Endothelial cell of umbilical vein (primary cell): ENCODE measurements at regions not wholly inside any gene's neighbourhood (a gene's known extent, or its start where the extent isn't known, plus 50 kb on each side); places are given as distances from the start of the nearest gene placed in this dataset.

Source experiments
- EZH2 ChIP-seq: IDR thresholded peaks from 2 replicates; pipeline ENCODE4 v1.6.1; 2012; ENCODE audit warnings: borderline replicate concordance, low read depth, mild to moderate bottlenecking, moderate library complexity, low read length, inconsistent platforms; ENCODE audit not compliant: severe bottlenecking
- FOS ChIP-seq: IDR thresholded peaks from 2 replicates; pipeline ENCODE4 v1.6.1; 2011; ENCODE audit warnings: mild to moderate bottlenecking, low read length, moderate library complexity, borderline replicate concordance; ENCODE audit not compliant: insufficient read depth
- GATA2 ChIP-seq: IDR thresholded peaks from 2 replicates; pipeline ENCODE4 v1.7.0; 2011; ENCODE audit warnings: low read depth, mild to moderate bottlenecking, moderate library complexity, mixed read lengths, low read length; ENCODE audit not compliant: insufficient read length, insufficient read depth
- JUN ChIP-seq: IDR thresholded peaks from 2 replicates; pipeline ENCODE4 v1.6.1; 2011; ENCODE audit warnings: borderline replicate concordance, low read depth; ENCODE audit not compliant: insufficient read length, insufficient read depth
- MYC ChIP-seq: IDR thresholded peaks from one replicate; pipeline ENCODE4 v1.6.1; 2011; ENCODE audit warnings: mild to moderate bottlenecking, low read depth, low read length
- POLR2A ChIP-seq: IDR thresholded peaks from 2 replicates; pipeline ENCODE4 v1.6.1; 2012; ENCODE audit warnings: low read depth, mild to moderate bottlenecking, control low read depth, low read length
- POLR2AphosphoS5 ChIP-seq: IDR thresholded peaks from 2 replicates; pipeline ENCODE4 v1.6.1; 2012; ENCODE audit warnings: low read depth, mild to moderate bottlenecking, control low read depth, low read length, moderate library complexity; ENCODE audit not compliant: insufficient read depth
- TF ChIP-seq, protein P1 (sequence below), 2 donors: IDR thresholded peaks; 1 replicate in 1 of 2; 2 replicates in 1 of 2; pipeline ENCODE4 v1.5.1; 2011; ENCODE audit warnings: low read length in 2 of 2, mild to moderate bottlenecking in 2 of 2, moderate library complexity in 2 of 2, control low read depth in 1 of 2, inconsistent platforms in 1 of 2, low read depth in 1 of 2; ENCODE audit not compliant: insufficient read depth in 1 of 2; ENCODE audit errors: extremely low read depth in 1 of 2
- TF ChIP-seq, protein P2 (sequence below): IDR thresholded peaks from 2 replicates; pipeline ENCODE4 v1.6.1; 2011; ENCODE audit not compliant: insufficient read depth, insufficient read length

DNA sequence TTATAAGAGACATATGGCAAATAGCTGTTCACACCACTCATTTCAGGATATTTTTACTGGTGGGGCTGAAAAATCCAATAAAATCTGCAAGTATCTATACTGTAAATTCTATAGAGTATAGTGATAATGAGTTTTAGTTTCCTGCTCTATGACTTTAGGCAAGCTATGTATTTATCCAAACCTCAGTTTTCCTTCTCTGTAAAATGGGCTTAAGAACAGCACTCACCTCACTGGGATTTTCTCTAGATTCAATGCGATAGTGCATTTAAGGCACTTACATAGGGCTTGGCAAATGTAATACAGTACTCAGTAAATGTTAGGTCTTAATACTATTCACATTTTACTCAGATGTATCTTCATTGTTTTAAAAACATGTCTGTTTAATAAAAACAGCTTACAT lies 168.7 kb downstream of the ATG4C start:
- TF ChIP-seq EZH2 = no peak
- TF ChIP-seq, protein P1, sequence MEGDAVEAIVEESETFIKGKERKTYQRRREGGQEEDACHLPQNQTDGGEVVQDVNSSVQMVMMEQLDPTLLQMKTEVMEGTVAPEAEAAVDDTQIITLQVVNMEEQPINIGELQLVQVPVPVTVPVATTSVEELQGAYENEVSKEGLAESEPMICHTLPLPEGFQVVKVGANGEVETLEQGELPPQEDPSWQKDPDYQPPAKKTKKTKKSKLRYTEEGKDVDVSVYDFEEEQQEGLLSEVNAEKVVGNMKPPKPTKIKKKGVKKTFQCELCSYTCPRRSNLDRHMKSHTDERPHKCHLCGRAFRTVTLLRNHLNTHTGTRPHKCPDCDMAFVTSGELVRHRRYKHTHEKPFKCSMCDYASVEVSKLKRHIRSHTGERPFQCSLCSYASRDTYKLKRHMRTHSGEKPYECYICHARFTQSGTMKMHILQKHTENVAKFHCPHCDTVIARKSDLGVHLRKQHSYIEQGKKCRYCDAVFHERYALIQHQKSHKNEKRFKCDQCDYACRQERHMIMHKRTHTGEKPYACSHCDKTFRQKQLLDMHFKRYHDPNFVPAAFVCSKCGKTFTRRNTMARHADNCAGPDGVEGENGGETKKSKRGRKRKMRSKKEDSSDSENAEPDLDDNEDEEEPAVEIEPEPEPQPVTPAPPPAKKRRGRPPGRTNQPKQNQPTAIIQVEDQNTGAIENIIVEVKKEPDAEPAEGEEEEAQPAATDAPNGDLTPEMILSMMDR (IDR thresholded peaks at IDR 0.05; ENCODE audit: extremely low read depth in 1 of 2, insufficient read depth in 1 of 2, low read depth in 1 of 2, low read length in 2 of 2) = no peak
- no peak for TF ChIP-seq POLR2AphosphoS5
- TF ChIP-seq POLR2A = no peak
- TF ChIP-seq, protein P2, sequence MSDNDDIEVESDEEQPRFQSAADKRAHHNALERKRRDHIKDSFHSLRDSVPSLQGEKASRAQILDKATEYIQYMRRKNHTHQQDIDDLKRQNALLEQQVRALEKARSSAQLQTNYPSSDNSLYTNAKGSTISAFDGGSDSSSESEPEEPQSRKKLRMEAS = no peak
- TF ChIP-seq JUN = no peak
- no peak for TF ChIP-seq FOS
- no peak for TF ChIP-seq MYC
- no peak for TF ChIP-seq GATA2
